ENCODE measurements at regions not wholly inside any gene's neighbourhood (a gene's known extent, or its start where the extent isn't known, plus 50 kb on each side); places are given as distances from the start of the nearest gene placed in this dataset.
"Not testable (repeated sequence)": the region's sequence is repeated elsewhere in the genome, so short reads cannot be mapped to it uniquely, and the experiment has no call there.

GRCh38 chr9:62863867-62864266, 1674.0 kb downstream of the SPATA31A7 start:
- not testable (repeated sequence) for H3K4me2 ChIP-seq (ENCODE audit: insufficient read depth, insufficient read length, low read length); H2BK15ac ChIP-seq (ENCODE audit: low read depth, low read length); H3K9ac ChIP-seq (ENCODE audit: extremely low read depth, insufficient read length, low read length); H2BK12ac ChIP-seq (ENCODE audit: insufficient read length, low read depth, low read length); H3K14ac ChIP-seq (ENCODE audit: insufficient read depth, low read length); H2BK20ac ChIP-seq (ENCODE audit: low read depth, low read length, poor library complexity, severe bottlenecking); H3K9me3 ChIP-seq (ENCODE audit: control insufficient read depth, low read depth, low read length); H3K27ac Mint-ChIP-seq; H2AK5ac ChIP-seq (ENCODE audit: insufficient read length, low read length); DNase-seq; H3K79me1 ChIP-seq (ENCODE audit: insufficient read depth, low read depth, low read length, poor library complexity, severe bottlenecking); H3K56ac ChIP-seq (ENCODE audit: insufficient read length, low read depth, low read length); H3K4ac ChIP-seq (ENCODE audit: low read depth, low read length); H4K20me1 ChIP-seq (ENCODE audit: control insufficient read depth, insufficient read depth, insufficient read length); H4K5ac ChIP-seq (ENCODE audit: insufficient read length, low read depth, low read length); H2BK5ac ChIP-seq (ENCODE audit: insufficient read length, low read length); H2AFZ ChIP-seq (ENCODE audit: low read length); H3K23ac ChIP-seq (ENCODE audit: insufficient read length, low read depth, low read length); H4K91ac ChIP-seq (ENCODE audit: insufficient read length, low read depth, low read length); H3K9me3 Mint-ChIP-seq; H3T11ph ChIP-seq (ENCODE audit: low read length); H3K27ac ChIP-seq (ENCODE audit: insufficient read length, low read depth, low read length); H3K23me2 ChIP-seq (ENCODE audit: insufficient read length, low read depth, low read length, poor library complexity, severe bottlenecking); H3K4me1 ChIP-seq (ENCODE audit: insufficient read depth, low read length); H3K18ac ChIP-seq (ENCODE audit: insufficient read length, low read depth, low read length); H4K8ac ChIP-seq (replicated peaks; ENCODE audit: insufficient read length, low read depth, low read length); H3K79me2 ChIP-seq (ENCODE audit: insufficient read depth, low read length); H2BK120ac ChIP-seq (ENCODE audit: low read depth, low read length, poor library complexity, severe bottlenecking); H3K36me3 Mint-ChIP-seq (ENCODE audit: insufficient read depth in 1 of 3, low read depth in 3 of 3)
- Mint-ChIP-seq H3K4me3 (peak overlapping the region; percentile 31 to 61; a peak in 3 of 5 replicates), H3K4me1 (peaks cover 13 to 17% of the 10 kb centered on the region in 2 experiments), H3K27me3 (ENCODE audit: low read depth) (peaks cover 95% of the 10 kb centered on the region)
- peaks cover 41% of the 10 kb centered on the region for H3K27me3 ChIP-seq (ENCODE audit: insufficient read depth, low read length)
- WGBS (ENCODE audit: extremely low coverage, insufficient read length, low lambda C conversion rate): no CpG with 5 or more reads among the region's 8 CpGs

GRCh38 chr9:62864481-62865469, 1674.9 kb downstream of the SPATA31A7 start:
- H2BK5ac ChIP-seq (ENCODE audit: insufficient read length, low read length); H2BK12ac ChIP-seq (ENCODE audit: insufficient read length, low read depth, low read length); H3K56ac ChIP-seq (ENCODE audit: insufficient read length, low read depth, low read length); H3K79me1 ChIP-seq (ENCODE audit: insufficient read depth, low read depth, low read length, poor library complexity, severe bottlenecking); H3K9me3 ChIP-seq (ENCODE audit: control insufficient read depth, low read depth, low read length); H2BK15ac ChIP-seq (ENCODE audit: low read depth, low read length); H4K5ac ChIP-seq (ENCODE audit: insufficient read length, low read depth, low read length); H3T11ph ChIP-seq (ENCODE audit: low read length); H3K23me2 ChIP-seq (ENCODE audit: insufficient read length, low read depth, low read length, poor library complexity, severe bottlenecking); H3K79me2 ChIP-seq (ENCODE audit: insufficient read depth, low read length); H2BK20ac ChIP-seq (ENCODE audit: low read depth, low read length, poor library complexity, severe bottlenecking); H2BK120ac ChIP-seq (ENCODE audit: low read depth, low read length, poor library complexity, severe bottlenecking); H3K27ac ChIP-seq (ENCODE audit: insufficient read length, low read depth, low read length); H4K8ac ChIP-seq (replicated peaks; ENCODE audit: insufficient read length, low read depth, low read length); H3K14ac ChIP-seq (ENCODE audit: insufficient read depth, low read length); H3K9ac ChIP-seq (ENCODE audit: extremely low read depth, insufficient read length, low read length); H2AFZ ChIP-seq (ENCODE audit: low read length); H3K9me3 Mint-ChIP-seq; H3K4ac ChIP-seq (ENCODE audit: low read depth, low read length); H4K91ac ChIP-seq (ENCODE audit: insufficient read length, low read depth, low read length); H3K4me1 ChIP-seq (ENCODE audit: insufficient read depth, low read length); H3K18ac ChIP-seq (ENCODE audit: insufficient read length, low read depth, low read length); H3K36me3 Mint-ChIP-seq (ENCODE audit: insufficient read depth in 1 of 3, low read depth in 3 of 3); H4K20me1 ChIP-seq (ENCODE audit: control insufficient read depth, insufficient read depth, insufficient read length); H3K23ac ChIP-seq (ENCODE audit: insufficient read length, low read depth, low read length); H2AK5ac ChIP-seq (ENCODE audit: insufficient read length, low read length): not testable (repeated sequence)
- DNase-seq: peak; percentile 91
- peaks cover 13 to 17% of the 10 kb centered on the region in 2 experiments for H3K4me1 Mint-ChIP-seq
- peak overlapping the region; percentile 69 to 82 for H3K4me3 Mint-ChIP-seq
- WGBS (ENCODE audit: extremely low coverage, insufficient read length, low lambda C conversion rate): no CpG with 5 or more reads among the region's 28 CpGs
- Histone ChIP-seq H3K4me2 (ENCODE audit: insufficient read depth, insufficient read length, low read length) (peak overlapping the region; percentile 49), H3K27me3 (ENCODE audit: insufficient read depth, low read length) (peaks cover 44% of the 10 kb centered on the region)
- peaks cover 98% of the 10 kb centered on the region for H3K27me3 Mint-ChIP-seq (ENCODE audit: low read depth)
- H3K27ac Mint-ChIP-seq: peak overlapping the region in 1 of 3 experiments; percentile 56; a peak in 1 of 7 replicates
